C4-2B (cell line): ENCODE measurements at regions not wholly inside any gene's neighbourhood (a gene's known extent, or its start where the extent isn't known, plus 50 kb on each side); places are given as distances from the start of the nearest gene placed in this dataset.
"Not testable (repeated sequence)": the region's sequence is repeated elsewhere in the genome, so short reads cannot be mapped to it uniquely, and the experiment has no call there.

ENCODE experiments used
- H3K27ac ChIP-seq: fragments of 450-650 bp; 2 replicates; pipeline ENCODE4 v1.5.1; 2017
- ZFX ChIP-seq: fragments of 450-650 bp; IDR thresholded peaks from 2 replicates; pipeline ENCODE4 v1.6.1; 2017
- TF ChIP-seq, protein P1 (sequence below): fragments of 450-650 bp; conservative IDR thresholded peaks from 2 replicates; pipeline ENCODE4 v1.5.1; 2017; ENCODE audit warnings: mild to moderate bottlenecking

GRCh38 chr5:135266975-135267374 lies 132.1 kb downstream of the MACROH2A1 start:
- H3K27ac ChIP-seq: no peak overlapping the region
- no peak for TF ChIP-seq ZFX
- TF ChIP-seq, protein P1, sequence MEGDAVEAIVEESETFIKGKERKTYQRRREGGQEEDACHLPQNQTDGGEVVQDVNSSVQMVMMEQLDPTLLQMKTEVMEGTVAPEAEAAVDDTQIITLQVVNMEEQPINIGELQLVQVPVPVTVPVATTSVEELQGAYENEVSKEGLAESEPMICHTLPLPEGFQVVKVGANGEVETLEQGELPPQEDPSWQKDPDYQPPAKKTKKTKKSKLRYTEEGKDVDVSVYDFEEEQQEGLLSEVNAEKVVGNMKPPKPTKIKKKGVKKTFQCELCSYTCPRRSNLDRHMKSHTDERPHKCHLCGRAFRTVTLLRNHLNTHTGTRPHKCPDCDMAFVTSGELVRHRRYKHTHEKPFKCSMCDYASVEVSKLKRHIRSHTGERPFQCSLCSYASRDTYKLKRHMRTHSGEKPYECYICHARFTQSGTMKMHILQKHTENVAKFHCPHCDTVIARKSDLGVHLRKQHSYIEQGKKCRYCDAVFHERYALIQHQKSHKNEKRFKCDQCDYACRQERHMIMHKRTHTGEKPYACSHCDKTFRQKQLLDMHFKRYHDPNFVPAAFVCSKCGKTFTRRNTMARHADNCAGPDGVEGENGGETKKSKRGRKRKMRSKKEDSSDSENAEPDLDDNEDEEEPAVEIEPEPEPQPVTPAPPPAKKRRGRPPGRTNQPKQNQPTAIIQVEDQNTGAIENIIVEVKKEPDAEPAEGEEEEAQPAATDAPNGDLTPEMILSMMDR: no peak

DNA sequence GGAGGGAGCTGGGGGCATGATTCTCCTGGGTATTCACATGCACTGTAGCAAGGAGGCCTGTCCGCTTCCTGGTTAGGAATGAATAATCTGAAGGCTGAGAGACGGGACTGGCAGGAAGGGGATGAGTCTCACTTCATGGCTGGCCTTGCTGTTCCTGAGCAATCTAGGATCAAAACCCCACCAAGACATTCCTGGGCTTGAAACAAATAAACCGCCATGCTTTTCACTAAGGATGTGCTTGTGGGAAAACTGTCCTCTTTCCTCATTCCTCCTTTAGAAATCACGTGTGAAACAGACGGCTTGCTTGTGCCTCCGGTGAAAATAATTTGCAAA lies 132.8 kb downstream of the MACROH2A1 start:
- H3K27ac ChIP-seq: no peak overlapping the region
- no peak for TF ChIP-seq ZFX
- TF ChIP-seq, protein P1: no peak

DNA sequence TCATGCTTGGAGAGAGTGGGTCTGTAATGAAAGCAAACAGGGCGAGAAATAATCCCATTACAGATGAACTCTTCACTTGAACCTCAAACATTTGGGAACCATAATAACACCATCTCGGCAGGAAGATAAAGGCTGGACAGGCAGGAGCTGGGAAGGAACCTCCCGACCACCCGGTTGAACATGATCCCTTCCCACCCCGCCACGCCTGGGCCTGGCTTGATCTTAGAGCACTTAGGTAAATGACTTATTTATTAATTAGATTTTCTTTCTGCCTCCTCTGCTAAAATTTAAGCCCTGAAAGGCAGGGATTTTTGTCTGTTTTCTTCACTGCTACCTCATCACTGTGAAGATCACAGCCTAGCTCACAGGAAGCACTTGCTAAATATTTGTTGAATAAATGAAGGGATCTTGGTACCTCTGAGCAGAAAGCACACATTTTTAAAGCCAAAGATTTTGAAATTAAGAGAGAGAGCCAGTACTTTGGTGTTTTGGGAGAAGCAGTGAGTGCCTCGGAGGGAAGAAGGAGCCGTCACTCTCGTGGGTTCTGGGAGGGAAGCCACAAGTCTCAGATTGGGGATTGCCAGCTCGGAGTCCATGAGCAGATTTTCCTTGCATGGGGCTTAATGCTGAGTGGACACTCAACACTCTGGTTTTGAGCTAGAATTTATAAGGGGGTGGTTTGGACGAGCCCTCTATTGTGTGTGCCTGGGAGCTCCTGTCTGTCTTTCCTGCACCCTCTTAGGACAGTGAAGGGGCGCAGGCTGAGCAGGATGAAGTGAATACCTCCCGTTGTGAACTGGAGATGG lies 133.3 kb downstream of the MACROH2A1 start:
- H3K27ac ChIP-seq: no peak overlapping the region
- TF ChIP-seq, protein P1: no peak
- TF ChIP-seq ZFX: no peak

GRCh38 chr5:135264451-135265440 lies 134.3 kb downstream of the MACROH2A1 start:
- H3K27ac ChIP-seq: no peak overlapping the region

GRCh38 chr5:135263022-135263668 lies 135.9 kb downstream of the MACROH2A1 start:
- TF ChIP-seq, protein P1: no peak
- TF ChIP-seq ZFX: no peak
- no peak overlapping the region for H3K27ac ChIP-seq

More at GRCh38 chr5:135264451-135265440, 134.3 kb downstream of the MACROH2A1 start:
- TF ChIP-seq, protein P1: no peak
- TF ChIP-seq ZFX: no peak

- H3K27ac ChIP-seq: no peak overlapping the region
- TF ChIP-seq ZFX: no peak
- TF ChIP-seq, protein P1: no peak
These were observed 136.7 kb downstream of the MACROH2A1 start for GRCh38 chr5:135262364-135262763.

- H3K27ac ChIP-seq: not testable (repeated sequence)
These were observed 138.9 kb downstream of the MACROH2A1 start for GRCh38 chr5:135260108-135260507.
